HepG2 (cell line): ENCODE measurements at regions not wholly inside any gene's neighbourhood (a gene's known extent, or its start where the extent isn't known, plus 50 kb on each side); places are given as distances from the start of the nearest gene placed in this dataset.

Experiments used
- CTCF ChIP-seq: sonication (generic); formaldehyde crosslinking; IDR thresholded peaks from 2 replicates; pipeline ENCODE4 v1.5.0; 2020; ENCODE audit warnings: mild to moderate bottlenecking, missing genetic modification reagents, moderate library complexity
- HMG20B ChIP-seq: conservative IDR thresholded peaks from 2 replicates; pipeline ENCODE4 v1.6.1; 2016; ENCODE audit warnings: missing genetic modification reagents, missing compliant biosample characterization
- ZNF703 ChIP-seq: sonication (generic); formaldehyde crosslinking; IDR thresholded peaks from 2 replicates; pipeline ENCODE4 v1.5.1; 2020; ENCODE audit warnings: missing genetic modification reagents, mild to moderate bottlenecking, moderate library complexity, borderline replicate concordance

- TF ChIP-seq CTCF (CRISPR knock-in tag): no peak
- TF ChIP-seq ZNF703: no peak
- TF ChIP-seq HMG20B (CRISPR knock-in tag): no peak
These were observed 88.7 kb upstream of the CDH6 start for GRCh38 chr5:31104775-31105174.
